ENCODE measurements at regions not wholly inside any gene's neighbourhood (a gene's known extent, or its start where the extent isn't known, plus 50 kb on each side); places are given as distances from the start of the nearest gene placed in this dataset.

- Histone ChIP-seq H3K4me3 (no peak overlapping the region), H3K36me3 (peaks cover 29 to 74% (median 56%) of the 10 kb centered on the region in 11 experiments), H3K27ac (no peak overlapping the region), H3K27me3 (no peaks in the 10 kb centered on the region), H4K20me1 (peaks cover 0 to 18% (median 0%) of the 10 kb centered on the region in 11 experiments; a peak in 1 of 22 replicates), H3K9me3 (replicated peaks in 1 of 11) (peaks cover 13 to 21% (median 16%) of the 10 kb centered on the region in 11 experiments; a peak in 20 of 22 replicates), H3K4me2 (no peak overlapping the region), H3K9ac (no peak overlapping the region), H3K4me1 (peaks cover 0 to 42% (median 5%) of the 10 kb centered on the region in 10 experiments; a peak in 10 of 20 replicates)
- TF ChIP-seq Cebpa-rat (IDR thresholded peaks at IDR 0.05), result no peak
These were observed 51.5 kb upstream of the ASPRV1 start for GRCh38 chr2:70012887-70013286.

GRCh38 chr2:70011786-70012185 lies 50.4 kb upstream of the ASPRV1 start:
- H3K27ac ChIP-seq, result peak overlapping the region in 1 of 11 experiments; percentile 15; a peak in 1 of 22 replicates
- H4K20me1 ChIP-seq, result peaks cover 0 to 18% (median 0%) of the 10 kb centered on the region in 11 experiments; a peak in 1 of 22 replicates
- TF ChIP-seq Cebpa-rat (IDR thresholded peaks at IDR 0.05), result no peak

GRCh38 chr2:70011335-70011734 lies 49.9 kb upstream of the ASPRV1 start:
- Histone ChIP-seq H3K36me3 (peaks cover 15 to 61% (median 40%) of the 10 kb centered on the region in 11 experiments), H3K27me3 (no peaks in the 10 kb centered on the region), H3K9me3 (replicated peaks in 1 of 11) (peaks cover 0 to 6% (median 2%) of the 10 kb centered on the region in 11 experiments; a peak in 12 of 22 replicates), H4K20me1 (peaks cover 0 to 18% (median 0%) of the 10 kb centered on the region in 11 experiments; a peak in 1 of 22 replicates), H3K4me2 (peak overlapping the region in 3 of 11 experiments; percentile 64 to 72 (median 66); a peak in 6 of 22 replicates), H3K4me1 (peaks cover 0 to 51% (median 5%) of the 10 kb centered on the region in 10 experiments; a peak in 10 of 20 replicates), H3K27ac (peak overlapping the region in 3 of 11 experiments; percentile 15 to 71 (median 68); a peak in 3 of 22 replicates), H3K9ac (no peak overlapping the region), H3K4me3 (no peak overlapping the region)
- no peak for TF ChIP-seq Cebpa-rat (IDR thresholded peaks at IDR 0.05)

More at GRCh38 chr2:70011786-70012185, 50.4 kb upstream of the ASPRV1 start:
- Histone ChIP-seq H3K9me3 (replicated peaks in 1 of 11) (peaks cover 3 to 10% (median 6%) of the 10 kb centered on the region in 11 experiments; a peak in 17 of 22 replicates), H3K4me1 (peaks cover 0 to 46% (median 5%) of the 10 kb centered on the region in 10 experiments; a peak in 10 of 20 replicates), H3K9ac (no peak overlapping the region), H3K4me2 (peak overlapping the region in 3 of 11 experiments; percentile 64 to 72 (median 66); a peak in 6 of 22 replicates), H3K4me3 (no peak overlapping the region), H3K27me3 (no peaks in the 10 kb centered on the region), H3K36me3 (peaks cover 19 to 63% (median 45%) of the 10 kb centered on the region in 11 experiments)
